Stimulated activated CD4-positive, alpha-beta T cell treated with anti-CD3 and anti-CD28 coated beads, Interleukin-4, amount 100 ng/mL, for 24 hours (primary cell): ENCODE measurements at regions not wholly inside any gene's neighbourhood (a gene's known extent, or its start where the extent isn't known, plus 50 kb on each side); places are given as distances from the start of the nearest gene placed in this dataset.

Experiments
- DNase-seq: peaks from one replicate; pipeline ENCODE4 v3.0.0-alpha.2; 2020

DNA sequence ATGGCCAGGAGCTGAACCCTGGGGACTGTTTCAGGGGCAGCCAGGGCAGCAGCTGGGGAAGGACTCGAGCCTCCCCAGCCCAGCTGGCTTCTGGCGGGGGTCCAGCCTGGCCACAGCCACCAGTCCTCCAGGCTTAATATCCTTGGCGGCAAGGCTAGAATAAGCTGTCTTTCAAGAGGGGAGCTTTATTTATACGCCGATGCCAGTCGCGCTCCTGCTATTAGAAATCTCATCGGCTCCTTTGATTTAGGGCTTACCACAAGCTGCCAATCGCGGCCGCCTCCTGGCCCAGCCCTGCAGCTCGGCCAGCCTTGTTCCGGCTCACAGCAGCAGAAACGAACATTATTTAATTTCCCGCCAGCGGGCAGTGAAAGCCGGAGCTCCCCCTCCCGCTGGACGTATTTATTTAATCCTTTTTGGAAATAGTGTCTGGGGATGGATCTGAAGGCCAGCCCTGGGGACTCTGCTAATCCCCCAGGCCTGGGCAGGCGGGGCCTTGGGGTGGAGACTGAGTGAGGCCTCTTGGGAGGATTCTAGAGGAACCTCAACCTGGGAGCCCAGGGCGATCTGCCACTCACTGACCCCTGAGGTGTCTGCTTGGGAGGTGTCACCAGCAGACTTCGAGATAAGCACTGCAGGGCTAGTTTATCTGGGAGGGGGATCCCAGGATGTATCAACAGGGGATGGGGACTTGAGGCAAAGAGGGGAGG is 363.1 kb downstream of the MN1 start:
- no peak for DNase-seq

DNA sequence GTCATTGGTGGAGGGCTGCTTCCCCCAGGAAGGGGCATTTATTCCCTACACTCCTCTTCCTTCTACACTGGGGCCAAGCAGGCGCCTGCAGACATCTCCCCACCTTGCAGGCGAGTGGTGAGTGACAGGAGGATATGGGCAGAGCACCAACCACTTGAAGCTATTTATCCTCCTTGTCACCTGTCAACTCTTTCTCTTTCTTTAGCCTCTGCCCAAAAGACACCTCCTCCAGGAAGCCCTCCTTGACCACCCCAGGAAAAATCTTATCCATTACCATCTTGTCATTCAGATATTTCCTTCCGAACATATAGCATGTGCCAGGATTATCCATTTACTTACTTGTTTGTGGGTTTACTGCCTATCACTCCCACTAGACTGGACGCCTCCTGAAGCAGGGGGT is 362.4 kb downstream of the MN1 start:
- no peak for DNase-seq

DNA sequence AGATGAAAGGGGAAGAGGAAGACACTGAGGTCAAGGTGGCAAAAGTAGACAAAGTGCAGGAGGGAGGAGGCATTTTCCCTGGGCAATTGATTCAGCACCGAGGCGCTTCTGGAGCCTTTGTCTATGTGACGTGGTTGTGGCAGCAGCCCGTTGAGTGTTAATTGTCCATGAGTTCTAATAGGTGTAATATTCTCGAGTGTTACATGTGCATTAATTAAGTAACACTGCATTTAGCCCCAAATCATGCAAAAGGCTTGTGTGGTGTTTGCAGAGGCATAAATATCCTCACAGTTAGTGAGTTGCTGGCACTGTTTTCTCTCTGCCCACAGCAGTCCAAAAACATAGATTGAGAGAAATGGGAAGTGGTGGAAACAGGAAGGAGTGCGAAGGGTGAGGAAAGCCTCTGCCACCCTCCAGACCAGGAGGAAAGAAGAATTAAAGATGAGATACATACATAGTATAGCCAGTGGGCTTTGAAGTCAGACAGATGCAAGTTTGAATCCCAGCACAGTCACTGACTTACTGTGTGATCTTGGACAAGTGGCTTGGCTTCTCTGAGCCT is 361.2 kb downstream of the MN1 start:
- no peak for DNase-seq

DNA sequence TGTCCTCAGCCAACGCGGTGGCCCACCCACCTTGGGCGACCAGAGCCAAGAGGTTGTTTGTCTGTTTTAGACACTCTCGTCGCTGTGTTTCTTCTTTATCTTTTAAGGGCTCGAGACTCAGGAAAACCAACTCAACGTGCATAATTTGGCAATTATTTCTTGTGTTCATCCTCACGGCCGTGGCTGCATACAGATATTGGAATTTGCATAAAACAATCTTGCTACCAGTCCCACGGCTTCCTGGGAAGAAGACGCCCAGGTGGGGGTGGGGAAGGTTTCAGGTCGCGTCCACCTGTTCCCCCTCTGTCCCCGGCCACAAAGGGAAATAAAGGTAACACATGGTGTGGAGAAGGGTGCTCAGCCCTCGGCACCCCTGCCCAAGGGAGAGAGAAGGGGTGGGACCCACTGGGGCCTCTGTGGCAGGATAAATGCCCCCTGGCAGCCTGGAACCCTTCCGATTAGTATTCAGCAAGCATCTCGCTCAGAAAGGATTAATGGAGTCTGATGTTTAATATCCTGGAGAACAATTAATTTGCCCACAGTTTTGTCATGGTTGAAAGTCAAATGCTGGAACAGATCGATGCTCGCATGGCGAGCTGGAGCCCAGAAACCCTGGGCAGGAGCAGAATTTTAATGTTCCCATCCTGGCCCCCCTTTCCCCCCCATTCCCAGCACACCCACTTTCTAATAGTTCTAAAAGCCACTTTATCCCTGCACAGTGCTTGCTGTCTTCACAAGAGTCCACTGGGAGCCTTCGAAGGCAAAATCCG is 359.7 kb downstream of the MN1 start:
- DNase-seq, result no peak

- DNase-seq, result no peak
Measured at GRCh38 chr22:27443306-27443705, 358.2 kb downstream of the MN1 start.

DNA sequence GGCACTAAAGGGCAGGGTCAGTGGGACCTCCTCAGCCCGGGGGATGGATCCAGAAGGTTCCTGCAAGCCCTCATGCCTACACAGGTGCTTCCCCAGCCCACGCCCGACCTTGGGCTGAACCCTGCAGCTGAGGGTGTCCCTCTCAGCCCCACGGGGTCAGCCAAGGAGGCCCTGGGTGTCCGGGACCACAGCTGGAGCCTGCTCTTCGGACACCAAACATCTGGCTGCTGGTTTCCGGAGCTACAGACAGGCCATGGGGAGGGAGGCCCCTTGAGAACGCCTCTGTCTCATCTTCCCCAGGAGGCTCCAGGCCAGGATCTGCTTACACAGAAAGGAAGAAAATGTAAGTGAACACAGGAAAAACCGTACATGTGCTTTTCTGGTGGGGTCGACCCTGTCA is 355.7 kb downstream of the MN1 start:
- no peak for DNase-seq

DNA sequence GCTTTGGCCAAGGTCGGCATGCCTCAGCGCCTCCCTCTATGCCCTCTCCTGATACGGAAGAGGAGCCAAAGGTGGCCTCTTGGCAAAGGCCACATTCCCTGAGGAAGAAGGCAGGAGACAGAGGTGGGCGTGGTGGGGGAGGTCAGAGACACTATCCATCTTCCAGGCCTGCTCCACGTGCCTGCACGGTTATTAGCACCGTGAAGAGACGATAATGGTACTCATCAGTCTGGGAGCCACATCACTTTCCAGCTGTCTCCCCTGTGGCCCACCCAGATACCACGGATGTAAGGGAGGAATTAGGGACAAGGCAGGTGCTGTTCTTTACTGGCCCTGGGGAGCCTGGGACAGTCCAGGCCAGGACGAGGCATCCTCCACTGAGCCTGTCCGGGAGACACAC is 354.3 kb downstream of the MN1 start:
- DNase-seq, result no peak

- DNase-seq, result no peak
Measured at GRCh38 chr22:27450448-27450847, 351.1 kb downstream of the MN1 start.

DNA sequence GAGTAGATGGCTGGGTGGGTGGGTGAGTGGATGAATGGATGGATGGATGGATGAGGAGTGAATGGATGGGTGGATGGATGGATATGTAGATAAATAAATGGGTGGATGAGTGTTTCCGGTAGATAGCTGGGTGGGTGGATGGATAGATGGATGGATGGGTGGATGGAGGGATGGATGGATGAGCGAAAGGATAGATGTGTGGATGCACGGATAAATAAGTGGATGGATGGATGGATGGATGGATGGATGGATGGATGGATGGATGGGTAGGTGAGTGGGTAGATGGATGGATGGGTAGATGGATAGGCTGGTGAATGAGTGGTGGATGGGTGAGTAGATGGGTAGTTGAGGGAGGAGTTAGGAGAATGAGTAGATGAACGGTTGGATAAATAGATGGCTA is 349.3 kb downstream of the MN1 start:
- DNase-seq, result no peak

GRCh38 chr22:27452922-27453321 is 348.6 kb downstream of the MN1 start:
- DNase-seq, result no peak

DNA sequence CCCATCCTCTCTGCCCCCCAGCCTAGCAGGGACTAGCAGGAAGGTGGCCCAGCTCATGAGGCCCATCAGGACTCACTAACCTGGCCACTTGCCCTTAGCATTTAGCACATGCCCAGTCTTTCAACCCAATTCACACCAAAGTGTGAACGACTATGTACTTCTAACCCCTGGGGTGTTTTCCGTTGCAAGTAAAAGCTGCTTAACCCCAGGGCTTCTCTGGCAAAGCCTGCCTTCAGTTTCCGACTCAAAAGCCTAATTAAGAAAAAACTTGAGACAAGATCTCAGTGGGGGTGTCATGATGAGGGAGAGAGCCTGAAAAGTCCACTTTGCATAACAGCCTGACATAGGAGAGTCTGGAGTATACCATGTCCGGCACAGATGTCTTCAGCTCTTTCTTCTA is 347.8 kb downstream of the MN1 start:
- DNase-seq, result no peak

- DNase-seq, result no peak
Measured at GRCh38 chr22:27454807-27455450, 346.6 kb downstream of the MN1 start.

- DNase-seq, result no peak
Measured at GRCh38 chr22:27455526-27455925, 346.0 kb downstream of the MN1 start.

GRCh38 chr22:27456696-27457503 is 344.7 kb downstream of the MN1 start:
- DNase-seq, result no peak

DNA sequence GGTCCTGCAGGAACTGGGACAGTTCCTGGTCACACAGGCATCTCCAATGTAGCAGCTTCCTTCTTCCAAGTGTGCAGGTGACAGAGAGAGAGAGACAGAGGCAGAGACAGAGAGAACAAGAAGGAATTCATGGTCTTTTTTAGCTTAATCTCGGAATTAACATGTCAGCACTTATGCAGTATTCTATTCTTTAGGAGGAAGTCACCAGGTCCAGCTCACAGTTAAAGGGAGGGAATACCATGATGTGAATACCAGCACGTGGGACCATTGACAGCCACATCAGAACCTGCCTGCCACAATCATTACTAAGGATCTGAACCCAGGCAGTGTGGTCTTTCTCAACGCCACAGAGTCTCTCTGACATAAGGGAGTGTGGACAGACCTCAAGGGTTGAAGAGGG is 341.6 kb downstream of the MN1 start:
- DNase-seq, result no peak

GRCh38 chr22:27460591-27461347 is 340.8 kb downstream of the MN1 start:
- no peak for DNase-seq

DNA sequence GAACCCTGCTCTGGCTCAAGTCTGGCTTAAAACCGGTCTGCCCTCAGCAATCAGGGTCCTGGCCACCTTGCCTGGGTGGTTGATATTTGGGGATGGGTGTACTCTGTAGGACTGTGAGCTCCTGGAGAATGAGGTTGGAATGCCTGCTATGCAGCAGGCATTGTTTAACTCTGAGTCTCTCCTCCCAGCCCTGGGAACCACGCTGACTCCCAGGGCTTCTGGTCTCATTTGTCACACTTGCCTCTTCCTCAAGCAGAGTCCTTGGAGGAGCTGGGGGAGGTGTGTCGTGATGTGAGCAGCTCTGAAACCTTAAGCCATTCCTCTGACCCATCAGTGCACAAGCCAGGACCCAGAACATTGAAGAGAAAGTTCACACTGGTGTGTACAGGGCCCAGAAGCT is 340.1 kb downstream of the MN1 start:
- DNase-seq, result no peak

DNA sequence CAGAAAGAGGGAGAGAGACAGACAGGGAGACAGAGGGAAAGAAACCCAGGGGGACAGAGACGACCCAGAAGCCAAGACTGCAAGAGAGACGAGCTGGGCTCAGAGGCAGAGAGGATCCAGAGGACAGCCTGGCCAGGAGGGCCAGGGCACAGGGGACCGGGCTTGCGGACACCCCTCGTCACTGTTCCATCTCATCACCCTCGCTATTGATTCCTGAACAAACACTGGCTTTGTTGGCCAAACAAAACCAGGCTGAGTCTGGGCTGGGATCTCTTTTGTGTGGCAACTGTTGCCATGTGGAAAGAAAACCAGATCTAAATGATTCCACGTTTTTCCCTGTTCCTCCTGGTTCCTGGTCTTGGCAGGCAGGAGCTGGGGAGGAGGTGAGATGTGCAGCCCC is 339.4 kb downstream of the MN1 start:
- no peak for DNase-seq

GRCh38 chr22:27463121-27463660 is 338.4 kb downstream of the MN1 start:
- DNase-seq, result no peak

- DNase-seq, result no peak
Measured at GRCh38 chr22:27466229-27466628, 335.3 kb downstream of the MN1 start.

- DNase-seq, result no peak
Measured at GRCh38 chr22:27466778-27467438, 334.6 kb downstream of the MN1 start.
